ENCODE measurements at regions not wholly inside any gene's neighbourhood (a gene's known extent, or its start where the extent isn't known, plus 50 kb on each side); places are given as distances from the start of the nearest gene placed in this dataset.
"Not testable (repeated sequence)": the region's sequence is repeated elsewhere in the genome, so short reads cannot be mapped to it uniquely, and the experiment has no call there.

GRCh38 chr16:77093309-77093708 is 97.7 kb upstream of the MON1B start:
- Histone ChIP-seq H3K9me3 (ENCODE audit: control insufficient read depth in 1 of 2, low read length in 2 of 2) (no peaks in the 10 kb centered on the region), H3K4me1 (ENCODE audit: control insufficient read depth in 1 of 2, insufficient read depth in 2 of 2, low read length in 2 of 2) (no peaks in the 10 kb centered on the region), H3K9ac (ENCODE audit: low read depth in 1 of 2, low read length in 2 of 2) (no peak overlapping the region), H3K4me3 (ENCODE audit: low read depth in 1 of 2, low read length in 2 of 2) (no peak overlapping the region), H3K27ac (ENCODE audit: low read depth, low read length) (no peak overlapping the region), H3K27me3 (ENCODE audit: control insufficient read depth in 1 of 2, insufficient read depth in 2 of 2, low read length in 2 of 2) (no peaks in the 10 kb centered on the region), H3K36me3 (ENCODE audit: control insufficient read depth in 1 of 2, insufficient read depth in 2 of 2, low read length in 2 of 2) (no peaks in the 10 kb centered on the region)

- Histone ChIP-seq H3K4me3 (ENCODE audit: low read depth in 1 of 2, low read length in 2 of 2) (no peak overlapping the region), H3K9ac (ENCODE audit: low read depth in 1 of 2, low read length in 2 of 2) (no peak overlapping the region), H3K9me3 (ENCODE audit: control insufficient read depth in 1 of 2, low read length in 2 of 2) (no peaks in the 10 kb centered on the region), H3K36me3 (ENCODE audit: control insufficient read depth in 1 of 2, insufficient read depth in 2 of 2, low read length in 2 of 2) (no peaks in the 10 kb centered on the region), H3K27ac (ENCODE audit: low read depth, low read length) (no peak overlapping the region), H3K4me1 (ENCODE audit: control insufficient read depth in 1 of 2, insufficient read depth in 2 of 2, low read length in 2 of 2) (no peaks in the 10 kb centered on the region), H3K27me3 (ENCODE audit: control insufficient read depth in 1 of 2, insufficient read depth in 2 of 2, low read length in 2 of 2) (no peaks in the 10 kb centered on the region)
Observed at GRCh38 chr16:77093999-77094398, 97.0 kb upstream of the MON1B start.

- H3K4me1 ChIP-seq (ENCODE audit: control insufficient read depth in 1 of 2, insufficient read depth in 2 of 2, low read length in 2 of 2): no peaks in the 10 kb centered on the region
- no peak overlapping the region for H3K9ac ChIP-seq (ENCODE audit: low read depth in 1 of 2, low read length in 2 of 2)
- no peaks in the 10 kb centered on the region for H3K27me3 ChIP-seq (ENCODE audit: control insufficient read depth in 1 of 2, insufficient read depth in 2 of 2, low read length in 2 of 2)
- H3K27ac ChIP-seq (ENCODE audit: low read depth, low read length): no peak overlapping the region
- no peaks in the 10 kb centered on the region for H3K9me3 ChIP-seq (ENCODE audit: control insufficient read depth in 1 of 2, low read length in 2 of 2)
- H3K36me3 ChIP-seq (ENCODE audit: control insufficient read depth in 1 of 2, insufficient read depth in 2 of 2, low read length in 2 of 2): no peaks in the 10 kb centered on the region
- no peak overlapping the region for H3K4me3 ChIP-seq (ENCODE audit: low read depth in 1 of 2, low read length in 2 of 2)
Observed at GRCh38 chr16:77111056-77111565, 79.9 kb upstream of the MON1B start.

GRCh38 chr16:77112746-77113145 is 78.2 kb upstream of the MON1B start:
- no peak overlapping the region for H3K4me3 ChIP-seq (ENCODE audit: low read depth in 1 of 2, low read length in 2 of 2)
- no peak overlapping the region for H3K9ac ChIP-seq (ENCODE audit: low read depth in 1 of 2, low read length in 2 of 2)
- no peaks in the 10 kb centered on the region for H3K36me3 ChIP-seq (ENCODE audit: control insufficient read depth in 1 of 2, insufficient read depth in 2 of 2, low read length in 2 of 2)
- no peak overlapping the region for H3K27ac ChIP-seq (ENCODE audit: low read depth, low read length)
- no peaks in the 10 kb centered on the region for H3K9me3 ChIP-seq (ENCODE audit: control insufficient read depth in 1 of 2, low read length in 2 of 2)
- H3K4me1 ChIP-seq (ENCODE audit: control insufficient read depth in 1 of 2, insufficient read depth in 2 of 2, low read length in 2 of 2): no peaks in the 10 kb centered on the region
- H3K27me3 ChIP-seq (ENCODE audit: control insufficient read depth in 1 of 2, insufficient read depth in 2 of 2, low read length in 2 of 2): no peaks in the 10 kb centered on the region

GRCh38 chr16:77113835-77114234 is 77.2 kb upstream of the MON1B start:
- no peak overlapping the region for H3K4me3 ChIP-seq (ENCODE audit: low read depth in 1 of 2, low read length in 2 of 2)
- no peaks in the 10 kb centered on the region for H3K36me3 ChIP-seq (ENCODE audit: control insufficient read depth in 1 of 2, insufficient read depth in 2 of 2, low read length in 2 of 2)
- H3K4me1 ChIP-seq (ENCODE audit: control insufficient read depth in 1 of 2, insufficient read depth in 2 of 2, low read length in 2 of 2): no peaks in the 10 kb centered on the region
- H3K27me3 ChIP-seq (ENCODE audit: control insufficient read depth in 1 of 2, insufficient read depth in 2 of 2, low read length in 2 of 2): no peaks in the 10 kb centered on the region
- no peak overlapping the region for H3K9ac ChIP-seq (ENCODE audit: low read depth in 1 of 2, low read length in 2 of 2)
- no peak overlapping the region for H3K27ac ChIP-seq (ENCODE audit: low read depth, low read length)
- no peaks in the 10 kb centered on the region for H3K9me3 ChIP-seq (ENCODE audit: control insufficient read depth in 1 of 2, low read length in 2 of 2)

GRCh38 chr16:77114361-77114760 is 76.6 kb upstream of the MON1B start:
- not testable (repeated sequence) for H3K9me3 ChIP-seq (ENCODE audit: control insufficient read depth in 1 of 2, low read length in 2 of 2); H3K9ac ChIP-seq (ENCODE audit: low read depth in 1 of 2, low read length in 2 of 2); H3K4me3 ChIP-seq (ENCODE audit: low read depth in 1 of 2, low read length in 2 of 2); H3K27me3 ChIP-seq (ENCODE audit: control insufficient read depth in 1 of 2, insufficient read depth in 2 of 2, low read length in 2 of 2); H3K27ac ChIP-seq (ENCODE audit: low read depth, low read length); H3K36me3 ChIP-seq (ENCODE audit: control insufficient read depth in 1 of 2, insufficient read depth in 2 of 2, low read length in 2 of 2); H3K4me1 ChIP-seq (ENCODE audit: control insufficient read depth in 1 of 2, insufficient read depth in 2 of 2, low read length in 2 of 2)

- no peaks in the 10 kb centered on the region for H3K27me3 ChIP-seq (ENCODE audit: control insufficient read depth in 1 of 2, insufficient read depth in 2 of 2, low read length in 2 of 2)
- no peak overlapping the region for H3K4me3 ChIP-seq (ENCODE audit: low read depth in 1 of 2, low read length in 2 of 2)
- no peak overlapping the region for H3K27ac ChIP-seq (ENCODE audit: low read depth, low read length)
Observed at GRCh38 chr16:77116856-77117255, 74.1 kb upstream of the MON1B start.

GRCh38 chr16:77117707-77118106 is 73.3 kb upstream of the MON1B start:
- H3K27ac ChIP-seq (ENCODE audit: low read depth, low read length): no peak overlapping the region
- H3K9ac ChIP-seq (ENCODE audit: low read depth in 1 of 2, low read length in 2 of 2): no peak overlapping the region
- no peaks in the 10 kb centered on the region for H3K27me3 ChIP-seq (ENCODE audit: control insufficient read depth in 1 of 2, insufficient read depth in 2 of 2, low read length in 2 of 2)
- no peak overlapping the region for H3K4me3 ChIP-seq (ENCODE audit: low read depth in 1 of 2, low read length in 2 of 2)
- H3K36me3 ChIP-seq (ENCODE audit: control insufficient read depth in 1 of 2, insufficient read depth in 2 of 2, low read length in 2 of 2): no peaks in the 10 kb centered on the region
- no peaks in the 10 kb centered on the region for H3K4me1 ChIP-seq (ENCODE audit: control insufficient read depth in 1 of 2, insufficient read depth in 2 of 2, low read length in 2 of 2)
- no peaks in the 10 kb centered on the region for H3K9me3 ChIP-seq (ENCODE audit: control insufficient read depth in 1 of 2, low read length in 2 of 2)

More at GRCh38 chr16:77116856-77117255, 74.1 kb upstream of the MON1B start:
- H3K9ac ChIP-seq (ENCODE audit: low read depth in 1 of 2, low read length in 2 of 2): no peak overlapping the region
- H3K4me1 ChIP-seq (ENCODE audit: control insufficient read depth in 1 of 2, insufficient read depth in 2 of 2, low read length in 2 of 2): no peaks in the 10 kb centered on the region
- H3K36me3 ChIP-seq (ENCODE audit: control insufficient read depth in 1 of 2, insufficient read depth in 2 of 2, low read length in 2 of 2): no peaks in the 10 kb centered on the region
- H3K9me3 ChIP-seq (ENCODE audit: control insufficient read depth in 1 of 2, low read length in 2 of 2): no peaks in the 10 kb centered on the region

GRCh38 chr16:77131398-77131797 is 59.6 kb upstream of the MON1B start:
- no peak overlapping the region for H3K27ac ChIP-seq (ENCODE audit: low read depth, low read length)
- no peak overlapping the region for H3K9ac ChIP-seq (ENCODE audit: low read depth in 1 of 2, low read length in 2 of 2)
- H3K9me3 ChIP-seq (ENCODE audit: control insufficient read depth in 1 of 2, low read length in 2 of 2): peaks cover 0 to 5% of the 10 kb centered on the region in 2 donors
- no peaks in the 10 kb centered on the region for H3K36me3 ChIP-seq (ENCODE audit: control insufficient read depth in 1 of 2, insufficient read depth in 2 of 2, low read length in 2 of 2)
- H3K4me3 ChIP-seq (ENCODE audit: low read depth in 1 of 2, low read length in 2 of 2): no peak overlapping the region
- no peaks in the 10 kb centered on the region for H3K4me1 ChIP-seq (ENCODE audit: control insufficient read depth in 1 of 2, insufficient read depth in 2 of 2, low read length in 2 of 2)
- H3K27me3 ChIP-seq (ENCODE audit: control insufficient read depth in 1 of 2, insufficient read depth in 2 of 2, low read length in 2 of 2): no peaks in the 10 kb centered on the region

- H3K4me3 ChIP-seq (ENCODE audit: low read depth in 1 of 2, low read length in 2 of 2): no peak overlapping the region
- H3K27me3 ChIP-seq (ENCODE audit: control insufficient read depth in 1 of 2, insufficient read depth in 2 of 2, low read length in 2 of 2): no peaks in the 10 kb centered on the region
- peaks cover 0 to 5% of the 10 kb centered on the region in 2 donors for H3K9me3 ChIP-seq (ENCODE audit: control insufficient read depth in 1 of 2, low read length in 2 of 2)
- H3K36me3 ChIP-seq (ENCODE audit: control insufficient read depth in 1 of 2, insufficient read depth in 2 of 2, low read length in 2 of 2): no peaks in the 10 kb centered on the region
- H3K9ac ChIP-seq (ENCODE audit: low read depth in 1 of 2, low read length in 2 of 2): no peak overlapping the region
- H3K4me1 ChIP-seq (ENCODE audit: control insufficient read depth in 1 of 2, insufficient read depth in 2 of 2, low read length in 2 of 2): no peaks in the 10 kb centered on the region
- H3K27ac ChIP-seq (ENCODE audit: low read depth, low read length): no peak overlapping the region
Observed at GRCh38 chr16:77132051-77132618, 58.9 kb upstream of the MON1B start.

GRCh38 chr16:77133706-77134105 is 57.3 kb upstream of the MON1B start:
- no peaks in the 10 kb centered on the region for H3K9me3 ChIP-seq (ENCODE audit: control insufficient read depth in 1 of 2, low read length in 2 of 2)
- H3K27me3 ChIP-seq (ENCODE audit: control insufficient read depth in 1 of 2, insufficient read depth in 2 of 2, low read length in 2 of 2): no peaks in the 10 kb centered on the region
- no peaks in the 10 kb centered on the region for H3K36me3 ChIP-seq (ENCODE audit: control insufficient read depth in 1 of 2, insufficient read depth in 2 of 2, low read length in 2 of 2)
- H3K9ac ChIP-seq (ENCODE audit: low read depth in 1 of 2, low read length in 2 of 2): no peak overlapping the region
- no peaks in the 10 kb centered on the region for H3K4me1 ChIP-seq (ENCODE audit: control insufficient read depth in 1 of 2, insufficient read depth in 2 of 2, low read length in 2 of 2)
- H3K27ac ChIP-seq (ENCODE audit: low read depth, low read length): no peak overlapping the region
- no peak overlapping the region for H3K4me3 ChIP-seq (ENCODE audit: low read depth in 1 of 2, low read length in 2 of 2)

Measured in duodenal mucosa (tissue), 2 donors.